K562 (cell line): ENCODE measurements at regions not wholly inside any gene's neighbourhood (a gene's known extent, or its start where the extent isn't known, plus 50 kb on each side); places are given as distances from the start of the nearest gene placed in this dataset.

Source experiments
- ATAC-seq: fragments of 200-7000 bp; cut with Tn5 transposase; 3 replicates; pipeline ENCODE4 v1.9.1; 2020; ENCODE audit warnings: moderate library complexity
- BruUV-seq: library from RNA; stranded (reverse); fragments of 400-500 nt; replicated peaks from 2 replicates; lab custom pipeline; 2021; lab: Mats Ljungman, UMichigan
- CTCF ChIA-PET: fragments of 300-600 bp; formaldehyde crosslinking; extraction: SDS; loops from one replicate; lab custom pipeline; 2021; ENCODE audit warnings: low intra/inter-chr PET ratio; lab: Yijun Ruan, JAX
- POLR2A ChIA-PET: fragments of 300-600, 350-650 bp; sonication (Branson Sonifier 250); formaldehyde crosslinking; extraction: SDS; loops from one replicate; lab custom pipeline; 2021; ENCODE audit warnings: antibody characterized with exemption, inconsistent platforms; lab: Yijun Ruan, JAX
- DNase-seq, 4 experiments: peaks; one replicate each; pipeline versions ENCODE4 v3.0.0 to v3.0.0-alpha.2; 2011 to 2018; ENCODE audit warnings: low spot score in 3 of 4, mixed read lengths in 3 of 4; ENCODE audit errors: extremely low read depth in 1 of 4
- FAIRE-seq: peaks from 2 replicates; lab custom pipeline; 2011; peaks lifted over from hg19 to GRCh38; lab: Jason Lieb, UNC
- H2AFZ ChIP-seq: 2 replicates; pipeline ENCODE4 v1.6.0; 2011; ENCODE audit warnings: low read depth, low read length, control low read depth, inconsistent platforms
- H3K27ac ChIP-seq: fragments of 200-600 bp; 3 replicates; pipeline ENCODE4 v1.8.0; 2011; ENCODE audit warnings: low read depth, mild to moderate bottlenecking, control low read depth, inconsistent platforms, low read length, moderate library complexity, mixed read lengths; ENCODE audit errors: extremely low read depth
- H3K27me3 ChIP-seq, 2 experiments: fragments of 300-600 bp in 1 of 2; 2 replicates in 1 of 2; 3 replicates in 1 of 2; pipeline versions ENCODE4 v1.6.0 to v1.8.0; 2011; ENCODE audit warnings: inconsistent platforms in 2 of 2, low read length in 2 of 2, mild to moderate bottlenecking in 1 of 2, mixed read lengths in 1 of 2, moderate library complexity in 1 of 2; ENCODE audit not compliant: control insufficient read depth in 2 of 2, insufficient read depth in 2 of 2
- H3K36me3 ChIP-seq: fragments of 300-600 bp; 3 replicates; pipeline ENCODE4 v1.8.0; 2011; ENCODE audit warnings: mild to moderate bottlenecking, low read length, inconsistent platforms; ENCODE audit not compliant: control insufficient read depth, insufficient read depth
- H3K4me1 ChIP-seq, 2 experiments: fragments of 200-600 bp in 1 of 2; replicated peaks in 1 of 2; 2 replicates in 1 of 2; 3 replicates in 1 of 2; pipeline versions ENCODE4 v1.5.1 to v1.8.0; 2011; ENCODE audit warnings: inconsistent platforms in 2 of 2, low read length in 2 of 2, mild to moderate bottlenecking in 1 of 2, mixed read lengths in 1 of 2, moderate library complexity in 1 of 2; ENCODE audit not compliant: control insufficient read depth in 2 of 2, insufficient read depth in 2 of 2
- H3K4me2 ChIP-seq: 2 replicates; pipeline ENCODE4 v1.6.1; 2011; ENCODE audit warnings: low read length, control low read depth, inconsistent platforms, mixed read lengths; ENCODE audit not compliant: insufficient read depth
- H3K4me3 ChIP-seq: fragments of 200-600 bp; sonication (generic), shearing (Covaris generic); 2 replicates; pipeline ENCODE4 v1.5.1; 2016; ENCODE audit warnings: control low read depth, inconsistent platforms
- H3K79me2 ChIP-seq: fragments of 200-600 bp; 3 replicates; pipeline ENCODE4 v1.8.0; 2011; ENCODE audit warnings: low read length, inconsistent platforms; ENCODE audit not compliant: control insufficient read depth, insufficient read depth
- H3K9ac ChIP-seq, 2 experiments: 2 replicates each; pipeline versions ENCODE4 v1.6.0 to v1.6.1; 2011; ENCODE audit warnings: low read depth in 2 of 2, low read length in 2 of 2, control low read depth in 1 of 2, inconsistent platforms in 1 of 2, mild to moderate bottlenecking in 1 of 2, mixed read lengths in 1 of 2; ENCODE audit not compliant: insufficient read depth in 1 of 2
- H3K9me1 ChIP-seq: one replicate; pipeline ENCODE4 v1.6.0; 2011; ENCODE audit warnings: inconsistent platforms, mild to moderate bottlenecking, low read length, moderate library complexity; ENCODE audit not compliant: control insufficient read depth, insufficient read depth
- H3K9me3 ChIP-seq: replicated peaks from 2 replicates; pipeline ENCODE4 v1.5.1; 2011; ENCODE audit warnings: low read depth, low read length, inconsistent platforms; ENCODE audit not compliant: control insufficient read depth, insufficient read depth
- H4K20me1 ChIP-seq: replicated peaks from 2 replicates; pipeline ENCODE4 v1.6.1; 2011; ENCODE audit warnings: low read length, inconsistent platforms, mixed read lengths; ENCODE audit not compliant: control insufficient read depth, insufficient read depth
- CSDE1 ChIP-seq, 2 experiments: fragments of 450-650 bp; IDR thresholded peaks; 2 replicates each; pipeline ENCODE4 v1.6.1; 2016; ENCODE audit warnings: mild to moderate bottlenecking in 1 of 2
- RAD51 ChIP-seq: fragments of 450-650 bp; IDR thresholded peaks from 2 replicates; pipeline ENCODE4 v1.7.1; 2016; ENCODE audit warnings: low read depth, mild to moderate bottlenecking, borderline replicate concordance
- RBM34 ChIP-seq: fragments of 200-400 bp; formaldehyde crosslinking; IDR thresholded peaks from 2 replicates; pipeline ENCODE4 v1.6.1; 2018; ENCODE audit warnings: low read length, borderline replicate concordance; ENCODE audit not compliant: insufficient read depth
- STAG1 ChIP-seq: sonication (generic); formaldehyde crosslinking; IDR thresholded peaks from 2 replicates; pipeline ENCODE4 v1.5.0; 2020; ENCODE audit warnings: missing genetic modification reagents, borderline replicate concordance
- SUPT5H ChIP-seq: fragments of 450-650 bp; IDR thresholded peaks from 2 replicates; pipeline ENCODE4 v1.6.1; 2016
- TCF3 ChIP-seq: sonication (generic); formaldehyde crosslinking; IDR thresholded peaks from 2 replicates; pipeline ENCODE4 v1.4.0; 2020; ENCODE audit warnings: mild to moderate bottlenecking, missing genetic modification reagents
- ZNF134 ChIP-seq: fragments of 250-450 bp; sonication (Bioruptor Pico); conservative IDR thresholded peaks from 2 replicates; pipeline ENCODE4 v1.4.0; 2020
- in situ Hi-C: fragments of 300-500 bp; cut with MboI; formaldehyde crosslinking; loops from 4 replicates; pipeline ENCODE4 v1.15.0; 2018; ENCODE audit warnings: inconsistent platforms, mixed read lengths
- intact Hi-C: fragments of 100-400 bp; cut with micrococcal nuclease; formaldehyde crosslinking; loops from 2 replicates; pipeline ENCODE4 v1.14.2; 2022
- TF ChIP-seq, protein P1 (sequence below): sonication (generic); formaldehyde crosslinking; IDR thresholded peaks from 2 replicates; pipeline ENCODE4 v1.8.0; 2022; ENCODE audit warnings: mild to moderate bottlenecking, low read depth, missing genetic modification reagents
- TF ChIP-seq, protein P2 (sequence below): fragments of 450-650 bp; formaldehyde crosslinking; IDR thresholded peaks from 2 replicates; pipeline ENCODE4 v1.4.0; 2020; ENCODE audit warnings: mild to moderate bottlenecking, mixed read lengths

DNA sequence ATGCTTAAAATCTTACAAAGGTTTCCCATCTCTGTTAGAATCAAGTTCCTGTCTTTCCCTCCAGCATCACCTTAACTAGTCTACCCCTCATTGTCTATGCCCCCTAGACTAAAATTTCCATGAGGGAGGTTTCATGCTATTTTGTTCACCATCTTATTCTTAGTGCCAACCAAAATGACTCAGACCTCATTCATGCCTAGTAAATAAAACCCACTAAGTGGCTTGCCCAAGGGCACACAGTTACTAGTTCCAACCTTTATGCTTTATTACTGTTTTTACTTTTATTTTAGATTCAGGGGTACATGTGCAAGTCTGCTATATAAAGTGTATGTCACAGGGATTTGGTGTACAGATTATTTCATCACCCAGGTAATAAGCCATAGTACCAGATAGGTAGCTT, 469.1 kb upstream of the FAT3 start (continued):
- TF ChIP-seq, protein P1, sequence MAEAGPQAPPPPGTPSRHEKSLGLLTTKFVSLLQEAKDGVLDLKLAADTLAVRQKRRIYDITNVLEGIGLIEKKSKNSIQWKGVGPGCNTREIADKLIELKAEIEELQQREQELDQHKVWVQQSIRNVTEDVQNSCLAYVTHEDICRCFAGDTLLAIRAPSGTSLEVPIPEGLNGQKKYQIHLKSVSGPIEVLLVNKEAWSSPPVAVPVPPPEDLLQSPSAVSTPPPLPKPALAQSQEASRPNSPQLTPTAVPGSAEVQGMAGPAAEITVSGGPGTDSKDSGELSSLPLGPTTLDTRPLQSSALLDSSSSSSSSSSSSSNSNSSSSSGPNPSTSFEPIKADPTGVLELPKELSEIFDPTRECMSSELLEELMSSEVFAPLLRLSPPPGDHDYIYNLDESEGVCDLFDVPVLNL (CRISPR knock-in tag): no peak
- TF ChIP-seq, protein P2, sequence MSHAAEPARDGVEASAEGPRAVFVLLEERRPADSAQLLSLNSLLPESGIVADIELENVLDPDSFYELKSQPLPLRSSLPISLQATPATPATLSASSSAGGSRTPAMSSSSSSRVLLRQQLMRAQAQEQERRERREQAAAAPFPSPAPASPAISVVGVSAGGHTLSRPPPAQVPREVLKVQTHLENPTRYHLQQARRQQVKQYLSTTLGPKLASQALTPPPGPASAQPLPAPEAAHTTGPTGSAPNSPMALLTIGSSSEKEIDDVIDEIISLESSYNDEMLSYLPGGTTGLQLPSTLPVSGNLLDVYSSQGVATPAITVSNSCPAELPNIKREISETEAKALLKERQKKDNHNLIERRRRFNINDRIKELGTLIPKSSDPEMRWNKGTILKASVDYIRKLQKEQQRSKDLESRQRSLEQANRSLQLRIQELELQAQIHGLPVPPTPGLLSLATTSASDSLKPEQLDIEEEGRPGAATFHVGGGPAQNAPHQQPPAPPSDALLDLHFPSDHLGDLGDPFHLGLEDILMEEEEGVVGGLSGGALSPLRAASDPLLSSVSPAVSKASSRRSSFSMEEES (CRISPR knock-in tag): no peak
- TF ChIP-seq ZNF134 (CRISPR knock-in tag): no peak
- TF ChIP-seq RBM34: no peak
- no peak for TF ChIP-seq RAD51
- TF ChIP-seq SUPT5H: no peak

DNA sequence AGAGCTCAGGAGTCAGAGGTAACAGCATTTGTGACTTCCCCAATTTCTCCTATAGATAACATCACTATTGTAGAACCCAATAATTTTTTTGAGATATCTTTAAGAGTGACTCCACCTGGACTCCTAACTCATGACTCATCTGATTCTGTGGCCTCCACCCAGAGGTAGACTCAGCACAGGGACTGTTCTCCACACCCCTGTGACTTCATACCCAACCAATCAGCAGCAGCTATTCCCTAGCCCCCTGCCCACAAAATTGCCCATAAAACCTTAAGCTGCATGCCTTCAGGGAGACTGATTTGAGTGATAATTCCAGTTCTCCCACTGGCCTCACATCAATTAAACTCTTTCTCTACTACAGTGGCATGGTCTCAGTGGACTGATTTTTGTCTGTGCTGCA, 475.4 kb upstream of the FAT3 start:
- BruUV-seq: no TSS peak
- POLR2A ChIA-PET: no interaction called here
- Histone ChIP-seq H3K4me2 (no peak overlapping the region), H3K27me3 (no peaks in the 10 kb centered on the region), H4K20me1 (no peaks in the 10 kb centered on the region), H3K79me2 (no peaks in the 10 kb centered on the region), H3K9me3 (no peaks in the 10 kb centered on the region), H2AFZ (no peak overlapping the region), H3K9me1 (no peaks in the 10 kb centered on the region), H3K4me3 (no peak overlapping the region), H3K4me1 (no peaks in the 10 kb centered on the region), H3K9ac (no peak overlapping the region), H3K36me3 (no peaks in the 10 kb centered on the region), H3K27ac (no peak overlapping the region)
- TF ChIP-seq STAG1 (CRISPR knock-in tag) (no peak), CSDE1 (IDR thresholded peaks at IDR 0.05) (no peak), TCF3 (CRISPR knock-in tag) (no peak)
- CTCF ChIA-PET: no interaction called here
- FAIRE-seq (no peak), ATAC-seq (no peak), DNase-seq (no peak)
- in situ Hi-C loops (no loop called here), intact Hi-C loops (no loop called here)
